Neuronal stem cell (in vitro differentiated cells): ENCODE measurements at regions not wholly inside any gene's neighbourhood (a gene's known extent, or its start where the extent isn't known, plus 50 kb on each side); places are given as distances from the start of the nearest gene placed in this dataset.

Source experiments
- DNase-seq: peaks from one replicate; pipeline ENCODE4 v3.0.0-alpha.2; 2013; ENCODE audit warnings: low spot score
- H2AFZ ChIP-seq: one replicate; pipeline ENCODE4 v1.6.1; 2013; ENCODE audit warnings: mild to moderate bottlenecking, low read length, inconsistent platforms
- H2AK5ac ChIP-seq: 2 replicates; pipeline ENCODE4 v1.6.1; 2013; ENCODE audit warnings: low read depth, mild to moderate bottlenecking, inconsistent platforms, low read length, moderate library complexity, mixed read lengths
- H2BK120ac ChIP-seq: 2 replicates; pipeline ENCODE4 v1.6.1; 2013; ENCODE audit warnings: low read depth, mild to moderate bottlenecking, inconsistent platforms, low read length, moderate library complexity, mixed read lengths
- H2BK12ac ChIP-seq: one replicate; pipeline ENCODE4 v1.6.1; 2013; ENCODE audit warnings: low read length, inconsistent platforms
- H2BK15ac ChIP-seq: 2 replicates; pipeline ENCODE4 v1.6.1; 2013; ENCODE audit warnings: mild to moderate bottlenecking, low read length, inconsistent platforms, mixed read lengths
- H2BK5ac ChIP-seq: one replicate; pipeline ENCODE4 v1.6.1; 2013; ENCODE audit warnings: inconsistent platforms, mild to moderate bottlenecking, low read length, moderate library complexity
- H3K14ac ChIP-seq: one replicate; pipeline ENCODE4 v1.6.1; 2013; ENCODE audit warnings: low read length, inconsistent platforms
- H3K18ac ChIP-seq: 2 replicates; pipeline ENCODE4 v1.6.1; 2013; ENCODE audit warnings: low read length, inconsistent platforms
- H3K23ac ChIP-seq: 2 replicates; pipeline ENCODE4 v1.6.1; 2013; ENCODE audit warnings: low read depth, mild to moderate bottlenecking, mixed read lengths, low read length, inconsistent platforms; ENCODE audit not compliant: poor library complexity
- H3K27ac ChIP-seq: replicated peaks from 3 replicates; pipeline ENCODE4 v1.5.1; 2013; ENCODE audit warnings: low read length, inconsistent platforms
- H3K27me3 ChIP-seq, 3 experiments: 2 replicates each; pipeline ENCODE4 v1.6.1; 2013; ENCODE audit warnings: low read length in 3 of 3, mild to moderate bottlenecking in 2 of 3, inconsistent platforms in 1 of 3, low read depth in 1 of 3, mixed read lengths in 1 of 3, moderate library complexity in 1 of 3; ENCODE audit not compliant: control insufficient read depth in 3 of 3, insufficient read depth in 3 of 3
- H3K36me3 ChIP-seq, 2 donors: replicated peaks in 1 of 2; 2 replicates each; pipeline ENCODE4 v1.6.1; 2013; ENCODE audit warnings: low read length in 2 of 2; ENCODE audit not compliant: control insufficient read depth in 2 of 2, insufficient read depth in 2 of 2
- H3K4ac ChIP-seq: 2 replicates; pipeline ENCODE4 v1.6.1; 2013; ENCODE audit warnings: inconsistent platforms, mild to moderate bottlenecking, low read length, moderate library complexity
- H3K4me1 ChIP-seq, 2 donors: 1 replicate in 1 of 2; 2 replicates in 1 of 2; pipeline ENCODE4 v1.6.1; 2013; ENCODE audit warnings: low read length in 2 of 2, low read depth in 1 of 2; ENCODE audit not compliant: control insufficient read depth in 2 of 2, insufficient read depth in 1 of 2
- H3K4me2 ChIP-seq: one replicate; pipeline ENCODE4 v1.6.1; 2013; ENCODE audit warnings: mild to moderate bottlenecking, low read length, inconsistent platforms; ENCODE audit not compliant: insufficient read depth, poor library complexity, severe bottlenecking
- H3K4me3 ChIP-seq, 2 donors: 2 replicates each; pipeline ENCODE4 v1.5.1; 2013; ENCODE audit warnings: low read length in 2 of 2, mild to moderate bottlenecking in 2 of 2, inconsistent platforms in 1 of 2, moderate library complexity in 1 of 2
- H3K79me1 ChIP-seq: one replicate; pipeline ENCODE4 v1.6.1; 2013; ENCODE audit warnings: low read depth, mild to moderate bottlenecking, inconsistent platforms, low read length, moderate library complexity
- H3K9ac ChIP-seq: one replicate; pipeline ENCODE4 v1.6.1; 2013; ENCODE audit warnings: mild to moderate bottlenecking, low read depth, low read length, inconsistent platforms; ENCODE audit not compliant: poor library complexity
- H3K9me3 ChIP-seq, 2 donors: replicated peaks in 1 of 2; 2 replicates each; pipeline versions ENCODE3 to v1.6.1; 2013; ENCODE audit warnings: low read length in 2 of 2, mild to moderate bottlenecking in 2 of 2, inconsistent platforms in 1 of 2, low read depth in 1 of 2, mixed read lengths in 1 of 2, moderate library complexity in 1 of 2; ENCODE audit not compliant: control insufficient read depth in 2 of 2, insufficient read depth in 1 of 2
- H4K8ac ChIP-seq: one replicate; pipeline ENCODE4 v1.6.1; 2013; ENCODE audit warnings: low read depth, mild to moderate bottlenecking, inconsistent platforms, low read length, moderate library complexity
- H4K91ac ChIP-seq: one replicate; pipeline ENCODE4 v1.6.1; 2013; ENCODE audit warnings: low read length, low read depth, mild to moderate bottlenecking, inconsistent platforms; ENCODE audit not compliant: poor library complexity
- WGBS, 2 donors: extraction: QIAGEN DNeasy Blood & Tissue Kit; methylation state at CpG; one replicate each; pipeline ENCODE4 v1.1.7; 2013; ENCODE audit warnings: missing lambda C conversion rate in 2 of 2, mixed read lengths in 1 of 2; ENCODE audit not compliant: insufficient read length in 2 of 2, insufficient replicate concordance in 1 of 2; ENCODE audit errors: extremely low coverage in 2 of 2; 5-methylcytosine and 5-hydroxymethylcytosine counted together

GRCh38 chr5:125611541-125611940 lies 811.7 kb upstream of the GRAMD2B start:
- Histone ChIP-seq H2BK12ac (no peak overlapping the region), H3K14ac (no peak overlapping the region), H3K9ac (no peak overlapping the region), H2AK5ac (no peak overlapping the region), H4K91ac (no peak overlapping the region), H3K18ac (no peak overlapping the region), H2BK5ac (no peak overlapping the region), H3K9me3 (no peaks in the 10 kb centered on the region), H3K4me1 (no peaks in the 10 kb centered on the region), H3K27me3 (no peaks in the 10 kb centered on the region), H2BK120ac (no peak overlapping the region), H3K79me1 (no peaks in the 10 kb centered on the region), H2BK15ac (no peak overlapping the region), H3K27ac (no peak overlapping the region), H3K36me3 (no peaks in the 10 kb centered on the region), H3K4ac (no peak overlapping the region), H3K4me2 (no peak overlapping the region), H3K23ac (no peak overlapping the region), H2AFZ (no peak overlapping the region), H4K8ac (no peak overlapping the region), H3K4me3 (no peak overlapping the region)
- DNase-seq = no peak

DNA sequence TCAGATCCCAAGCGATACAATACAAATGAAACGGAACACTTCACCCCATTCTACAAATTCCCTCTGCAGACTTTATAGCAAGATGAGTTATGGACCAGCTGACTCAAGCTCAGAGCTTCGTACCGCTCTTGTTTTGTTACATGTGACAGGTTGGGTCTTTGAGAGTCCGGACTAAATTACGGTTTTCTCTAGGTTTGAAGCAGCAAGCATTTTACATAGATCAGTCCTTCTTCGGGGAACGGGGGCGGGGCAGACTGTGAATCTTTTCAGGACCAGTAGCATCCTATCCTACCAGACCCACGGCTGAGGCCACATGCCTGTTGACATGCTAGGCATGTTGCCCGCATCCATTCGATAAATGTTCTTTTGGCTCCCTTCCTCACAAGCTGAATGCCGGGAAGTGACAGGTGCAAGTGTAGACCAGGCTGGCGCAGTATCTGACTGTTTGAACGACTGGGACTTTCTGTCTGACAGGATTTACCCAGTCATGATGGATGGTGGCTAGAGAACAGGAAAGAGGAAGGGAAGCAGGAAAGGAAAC lies 811.0 kb upstream of the GRAMD2B start:
- Histone ChIP-seq H3K4me2 (no peak overlapping the region), H3K4ac (no peak overlapping the region), H3K18ac (no peak overlapping the region), H3K9ac (no peak overlapping the region), H3K27ac (no peak overlapping the region), H2AK5ac (no peak overlapping the region), H3K27me3 (no peaks in the 10 kb centered on the region), H2BK5ac (no peak overlapping the region), H3K4me1 (no peaks in the 10 kb centered on the region), H2BK120ac (no peak overlapping the region), H3K23ac (no peak overlapping the region), H3K4me3 (no peak overlapping the region), H2BK12ac (no peak overlapping the region), H2AFZ (peak overlapping the region; percentile 40), H4K8ac (no peak overlapping the region), H3K36me3 (no peaks in the 10 kb centered on the region), H3K79me1 (no peaks in the 10 kb centered on the region), H3K9me3 (no peaks in the 10 kb centered on the region), H3K14ac (no peak overlapping the region), H2BK15ac (no peak overlapping the region), H4K91ac (no peak overlapping the region)
- DNase-seq = no peak
- WGBS, 2 donors = no CpG with 5 or more reads among the region's 15 CpGs

DNA sequence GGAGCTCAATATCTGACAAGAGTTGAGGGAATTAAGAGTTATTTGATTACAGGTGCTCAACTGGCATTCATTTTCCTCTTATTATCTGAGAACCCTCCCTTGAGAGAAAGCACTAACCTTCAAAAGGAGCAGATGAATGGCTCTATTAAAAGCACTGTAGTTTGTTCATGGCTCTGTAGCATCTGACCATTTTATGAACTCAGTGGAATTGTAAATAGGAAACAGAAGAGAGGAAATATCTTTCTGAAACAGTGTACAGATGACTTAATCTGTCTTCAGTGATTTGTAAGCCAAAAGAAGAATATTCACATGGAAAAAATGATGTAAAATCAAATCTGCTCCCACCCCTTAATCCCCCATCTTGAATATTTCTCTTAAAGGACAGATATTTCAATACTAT lies 810.4 kb upstream of the GRAMD2B start:
- Histone ChIP-seq H3K9me3 (no peaks in the 10 kb centered on the region), H2BK15ac (no peak overlapping the region), H3K4me1 (no peaks in the 10 kb centered on the region), H3K4me3 (no peak overlapping the region), H3K4me2 (no peak overlapping the region), H2BK120ac (no peak overlapping the region), H4K8ac (no peak overlapping the region), H3K36me3 (no peaks in the 10 kb centered on the region), H3K18ac (no peak overlapping the region), H2AK5ac (no peak overlapping the region), H3K14ac (no peak overlapping the region), H3K27ac (no peak overlapping the region), H2BK12ac (no peak overlapping the region), H3K79me1 (no peaks in the 10 kb centered on the region), H2BK5ac (no peak overlapping the region), H3K23ac (no peak overlapping the region), H2AFZ (peak overlapping the region; percentile 40), H3K27me3 (no peaks in the 10 kb centered on the region), H3K9ac (no peak overlapping the region), H3K4ac (no peak overlapping the region), H4K91ac (no peak overlapping the region)
- DNase-seq = no peak

DNA sequence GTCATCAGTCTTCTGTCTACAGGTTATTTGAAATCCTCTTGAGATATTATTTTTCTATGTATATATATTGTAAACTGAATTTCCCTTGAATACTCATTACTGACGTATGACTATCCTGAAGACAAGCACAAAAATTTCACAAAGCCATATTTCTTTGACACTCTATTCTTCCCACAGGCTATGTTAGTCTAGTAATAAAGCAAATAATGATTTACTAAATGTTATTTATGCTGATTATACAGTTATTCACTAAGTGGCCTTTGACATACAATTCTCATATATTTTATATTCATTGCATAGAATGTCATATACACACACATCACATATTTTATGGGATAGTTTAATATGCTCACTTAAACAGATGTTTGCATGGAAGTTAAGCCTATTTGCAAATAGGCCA lies 793.0 kb upstream of the GRAMD2B start:
- H3K9me3 ChIP-seq = no peaks in the 10 kb centered on the region
- no peaks in the 10 kb centered on the region for H3K36me3 ChIP-seq
- H3K23ac ChIP-seq = no peak overlapping the region
- no CpG with 5 or more reads among the region's 1 CpG for WGBS, 2 donors
- no peak overlapping the region for H2AFZ ChIP-seq
- no peak overlapping the region for H2BK120ac ChIP-seq
- no peak overlapping the region for H2BK12ac ChIP-seq
- H2BK5ac ChIP-seq = no peak overlapping the region
- H2BK15ac ChIP-seq = no peak overlapping the region
- no peak overlapping the region for H3K27ac ChIP-seq
- H2AK5ac ChIP-seq = no peak overlapping the region
- no peak overlapping the region for H3K4ac ChIP-seq
- H4K8ac ChIP-seq = no peak overlapping the region
- no peak overlapping the region for H3K4me2 ChIP-seq
- H3K4me3 ChIP-seq = no peak overlapping the region
- no peak for DNase-seq
- peaks cover 0 to 3% of the 10 kb centered on the region in 2 donors for H3K4me1 ChIP-seq
- no peak overlapping the region for H3K14ac ChIP-seq
- no peak overlapping the region for H3K18ac ChIP-seq
- no peaks in the 10 kb centered on the region for H3K27me3 ChIP-seq
- H3K9ac ChIP-seq = no peak overlapping the region
- no peaks in the 10 kb centered on the region for H3K79me1 ChIP-seq
- no peak overlapping the region for H4K91ac ChIP-seq
